GM12875 (cell line): ENCODE measurements at regions not wholly inside any gene's neighbourhood (a gene's known extent, or its start where the extent isn't known, plus 50 kb on each side); places are given as distances from the start of the nearest gene placed in this dataset.

Source experiments
- H3K4me3 ChIP-seq: one replicate; pipeline ENCODE4 v1.5.1; 2011; ENCODE audit warnings: low read depth, low read length, control low read depth
- TF ChIP-seq, protein P1 (sequence below): IDR thresholded peaks from 2 replicates; pipeline ENCODE4 v1.5.1; 2011; ENCODE audit warnings: low read depth, mild to moderate bottlenecking, control low read depth, inconsistent platforms, low read length, moderate library complexity, borderline replicate concordance; ENCODE audit not compliant: insufficient read depth

DNA sequence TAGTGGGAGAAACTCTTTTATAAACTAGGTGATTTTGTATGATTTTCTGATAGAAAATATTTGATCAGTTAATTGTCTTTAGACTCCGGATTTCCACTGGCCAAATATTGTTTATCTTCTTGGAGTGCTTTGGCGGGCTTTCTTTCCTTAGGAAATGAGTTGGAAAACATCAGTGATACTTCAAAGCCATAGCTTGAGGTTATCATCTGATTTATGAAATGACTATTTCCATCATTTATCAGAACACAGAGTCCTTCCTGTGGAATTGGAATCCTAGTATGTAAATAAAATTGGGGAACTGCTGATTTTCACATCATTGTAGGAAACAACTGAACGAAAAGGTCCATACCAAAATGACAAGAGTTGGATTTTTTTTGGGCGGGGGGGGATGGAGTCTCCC, 186.0 kb upstream of the DCN start:
- TF ChIP-seq, protein P1, sequence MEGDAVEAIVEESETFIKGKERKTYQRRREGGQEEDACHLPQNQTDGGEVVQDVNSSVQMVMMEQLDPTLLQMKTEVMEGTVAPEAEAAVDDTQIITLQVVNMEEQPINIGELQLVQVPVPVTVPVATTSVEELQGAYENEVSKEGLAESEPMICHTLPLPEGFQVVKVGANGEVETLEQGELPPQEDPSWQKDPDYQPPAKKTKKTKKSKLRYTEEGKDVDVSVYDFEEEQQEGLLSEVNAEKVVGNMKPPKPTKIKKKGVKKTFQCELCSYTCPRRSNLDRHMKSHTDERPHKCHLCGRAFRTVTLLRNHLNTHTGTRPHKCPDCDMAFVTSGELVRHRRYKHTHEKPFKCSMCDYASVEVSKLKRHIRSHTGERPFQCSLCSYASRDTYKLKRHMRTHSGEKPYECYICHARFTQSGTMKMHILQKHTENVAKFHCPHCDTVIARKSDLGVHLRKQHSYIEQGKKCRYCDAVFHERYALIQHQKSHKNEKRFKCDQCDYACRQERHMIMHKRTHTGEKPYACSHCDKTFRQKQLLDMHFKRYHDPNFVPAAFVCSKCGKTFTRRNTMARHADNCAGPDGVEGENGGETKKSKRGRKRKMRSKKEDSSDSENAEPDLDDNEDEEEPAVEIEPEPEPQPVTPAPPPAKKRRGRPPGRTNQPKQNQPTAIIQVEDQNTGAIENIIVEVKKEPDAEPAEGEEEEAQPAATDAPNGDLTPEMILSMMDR = no peak
- H3K4me3 ChIP-seq = no peak overlapping the region

DNA sequence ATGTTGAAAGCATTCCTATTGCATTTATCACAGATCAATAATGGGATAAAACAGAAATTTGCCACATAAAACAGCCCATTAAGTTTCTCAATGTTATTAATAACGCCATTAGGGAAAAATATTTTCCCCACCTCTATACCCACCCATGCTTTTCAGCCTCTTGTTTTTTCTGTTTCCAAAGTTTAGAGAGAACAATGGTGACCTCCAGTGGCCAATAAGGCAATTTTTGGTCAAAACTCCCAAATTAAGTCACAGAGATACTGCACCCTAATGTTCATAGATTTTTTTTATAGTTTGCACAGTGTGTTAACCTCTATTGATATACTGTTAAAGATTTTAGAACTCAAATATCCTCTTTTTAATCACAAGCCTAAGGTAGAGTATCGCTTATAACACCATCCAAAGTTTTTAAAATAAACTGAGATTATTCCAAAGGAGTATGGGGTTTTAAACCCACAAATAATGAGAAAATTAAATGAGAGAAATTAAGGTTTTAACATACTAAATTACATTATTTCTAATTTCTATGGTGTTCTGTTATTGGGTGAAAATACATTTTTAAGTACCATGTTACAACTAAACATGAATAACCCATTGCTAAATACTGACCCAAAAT, 184.7 kb upstream of the DCN start:
- no peak overlapping the region for H3K4me3 ChIP-seq
- TF ChIP-seq, protein P1 = peak; percentile 26; the same call in 1 of the 2 replicates

- no peak overlapping the region for H3K4me3 ChIP-seq
- TF ChIP-seq, protein P1 = no peak
Observed at GRCh38 chr12:91364471-91365184, 182.0 kb upstream of the DCN start.

DNA sequence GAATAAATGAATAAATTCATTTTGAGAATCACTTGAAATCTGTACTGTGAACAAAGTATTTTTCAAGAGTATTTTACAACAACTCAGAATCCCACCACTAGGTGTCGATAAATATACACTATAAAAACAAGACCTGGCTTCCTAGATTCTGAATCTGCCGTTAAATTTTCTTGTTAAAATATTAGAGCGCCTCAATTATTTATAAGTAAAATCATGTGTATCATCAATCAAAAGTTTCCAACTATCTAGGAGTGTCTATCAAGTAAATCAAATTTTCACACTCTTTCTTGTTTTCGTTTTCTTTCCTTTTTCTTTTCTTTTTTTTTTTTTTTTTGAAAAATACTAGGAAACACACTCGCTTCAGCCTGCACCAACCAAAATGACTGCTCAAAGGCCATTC, 179.2 kb upstream of the DCN start:
- TF ChIP-seq, protein P1 = peak; percentile 22; the same call in 1 of the 2 replicates
- H3K4me3 ChIP-seq = no peak overlapping the region

DNA sequence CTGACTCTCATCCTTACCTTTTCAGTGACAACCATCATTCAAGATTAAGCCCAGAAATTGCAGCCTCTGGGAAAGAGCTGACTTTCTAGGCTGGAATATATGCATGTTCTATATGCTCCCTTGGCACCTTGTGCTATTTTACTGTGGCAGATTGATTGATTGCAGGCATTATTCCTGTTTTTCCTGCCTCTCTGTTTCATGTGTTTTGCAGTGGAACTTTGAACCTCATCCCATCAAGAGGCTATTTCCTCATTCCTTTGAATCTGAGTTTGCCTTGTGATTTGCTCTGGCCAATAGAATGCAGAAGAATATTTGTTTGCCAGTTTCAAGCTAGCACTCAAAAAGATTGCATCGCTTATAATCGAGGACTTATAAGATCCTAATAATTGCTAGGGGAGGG, 174.8 kb upstream of the DCN start:
- TF ChIP-seq, protein P1 = no peak
- no peak overlapping the region for H3K4me3 ChIP-seq

- no peak overlapping the region for H3K4me3 ChIP-seq
- TF ChIP-seq, protein P1 = no peak
Observed at GRCh38 chr12:91356405-91356804, 173.8 kb upstream of the DCN start.

DNA sequence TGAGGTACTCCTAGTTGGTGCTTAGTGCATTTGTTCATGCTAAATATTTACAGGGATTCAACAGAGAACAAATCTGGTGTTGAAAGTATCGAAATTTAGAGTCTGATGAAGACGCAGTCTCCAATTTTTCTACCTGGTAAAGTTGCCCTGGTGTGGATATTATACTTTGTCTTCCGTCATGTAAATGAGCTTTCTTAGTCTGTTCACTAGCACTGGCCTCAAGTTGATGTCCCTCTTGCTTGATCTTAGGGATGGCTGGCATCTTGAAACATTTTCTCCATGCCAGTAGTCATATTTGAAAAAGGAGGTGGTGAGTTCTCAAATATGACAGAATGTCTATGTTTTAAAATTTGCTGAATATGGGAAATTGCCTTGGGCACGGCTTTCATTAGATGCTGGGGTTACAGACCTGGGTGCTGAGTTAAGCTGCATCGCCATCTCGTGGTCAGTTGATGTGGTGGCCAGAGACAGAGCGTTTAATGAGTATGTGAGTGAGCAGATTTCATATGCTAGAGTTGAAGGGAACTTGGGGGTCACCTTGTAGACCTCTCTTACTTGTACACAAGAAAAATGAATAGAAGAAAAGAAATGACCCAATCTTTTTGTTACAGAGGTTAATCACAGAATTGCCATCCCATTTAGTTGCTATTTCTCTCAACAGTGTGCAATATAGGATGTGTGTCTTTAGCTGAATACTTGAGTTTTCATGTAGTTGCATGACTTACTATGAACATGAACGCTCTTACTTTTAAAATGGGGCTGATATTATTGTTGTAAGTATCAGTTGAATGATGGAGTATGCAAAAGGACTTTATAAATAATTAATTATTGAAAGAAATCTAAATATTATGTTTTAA, 172.8 kb upstream of the DCN start:
- H3K4me3 ChIP-seq = no peak overlapping the region
- TF ChIP-seq, protein P1 = peak; percentile 76
